Loucy (cell line): ENCODE measurements at regions not wholly inside any gene's neighbourhood (a gene's known extent, or its start where the extent isn't known, plus 50 kb on each side); places are given as distances from the start of the nearest gene placed in this dataset.

ENCODE experiments used
- H2AFZ ChIP-seq: fragments of 200-600 bp; sonication (generic); 2 replicates; pipeline ENCODE4 v1.6.0; 2016; ENCODE audit warnings: antibody characterized with exemption, mild to moderate bottlenecking, low read length, moderate library complexity
- H3F3A ChIP-seq: fragments of 200-600 bp; 2 replicates; pipeline ENCODE4 v1.6.0; 2016; ENCODE audit warnings: antibody characterized with exemption, low read depth, mild to moderate bottlenecking
- H3K27me3 ChIP-seq: fragments of 200-600 bp; sonication (generic); 2 replicates; pipeline ENCODE4 v1.6.1; 2014; ENCODE audit warnings: low read length, mild to moderate bottlenecking; ENCODE audit not compliant: insufficient read depth, poor library complexity, severe bottlenecking
- H3K36me3 ChIP-seq: fragments of 200-600 bp; sonication (generic); 2 replicates; pipeline ENCODE4 v1.6.1; 2016; ENCODE audit warnings: low read length; ENCODE audit not compliant: insufficient read depth
- H3K4me1 ChIP-seq: fragments of 200-600 bp; sonication (generic); 2 replicates; pipeline ENCODE4 v1.5.1; 2014; ENCODE audit warnings: low read length, mild to moderate bottlenecking; ENCODE audit not compliant: insufficient read depth, poor library complexity, severe bottlenecking
- H3K4me2 ChIP-seq: fragments of 200-600 bp; sonication (generic); 2 replicates; pipeline ENCODE4 v1.6.0; 2014; ENCODE audit warnings: antibody characterized with exemption, low read length, low read depth, mild to moderate bottlenecking; ENCODE audit not compliant: poor library complexity, severe bottlenecking
- H3K4me3 ChIP-seq: fragments of 200-600 bp; sonication (generic); 2 replicates; pipeline ENCODE4 v1.5.1; 2014; ENCODE audit warnings: low read length, mild to moderate bottlenecking, mixed read lengths; ENCODE audit not compliant: poor library complexity, severe bottlenecking
- H3K79me2 ChIP-seq: fragments of 200-600 bp; sonication (generic); 2 replicates; pipeline ENCODE4 v1.6.1; 2014; ENCODE audit warnings: low read length; ENCODE audit not compliant: insufficient read depth
- H3K9ac ChIP-seq: fragments of 200-600 bp; sonication (generic); 2 replicates; pipeline ENCODE4 v1.6.0; 2014; ENCODE audit warnings: mild to moderate bottlenecking, low read depth, low read length, moderate library complexity; ENCODE audit not compliant: poor library complexity, severe bottlenecking
- H3K9me2 ChIP-seq: fragments of 200-600 bp; sonication (generic); replicated peaks from 2 replicates; pipeline ENCODE4 v1.6.1; 2016; ENCODE audit warnings: low read depth, low read length, mixed read lengths
- H3K9me3 ChIP-seq: fragments of 200-600 bp; sonication (generic); 2 replicates; pipeline ENCODE4 v1.6.1; 2014; ENCODE audit warnings: mild to moderate bottlenecking, antibody characterized with exemption, low read length, low read depth; ENCODE audit not compliant: insufficient read depth
- H4K20me1 ChIP-seq: fragments of 200-600 bp; sonication (generic); 2 replicates; pipeline ENCODE4 v1.6.0; 2014; ENCODE audit warnings: antibody characterized with exemption, low read length, mild to moderate bottlenecking; ENCODE audit not compliant: insufficient read depth, poor library complexity, severe bottlenecking
- EZH2phosphoT487 ChIP-seq: fragments of 200-600 bp; IDR thresholded peaks from 2 replicates; pipeline ENCODE4 v1.6.1; 2018; ENCODE audit warnings: antibody characterized with exemption, mild to moderate bottlenecking, moderate library complexity, borderline replicate concordance
- TF ChIP-seq, protein P1 (sequence below): fragments of 200-600 bp; sonication (generic); conservative IDR thresholded peaks from 2 replicates; pipeline ENCODE4 v1.5.1; 2014; ENCODE audit warnings: mild to moderate bottlenecking, antibody characterized with exemption, low read length

- Histone ChIP-seq H3K9ac (no peak overlapping the region), H3K4me3 (no peak overlapping the region), H4K20me1 (no peaks in the 10 kb centered on the region), H3K9me2 (no peaks in the 10 kb centered on the region), H3K27me3 (no peaks in the 10 kb centered on the region), H3K36me3 (no peaks in the 10 kb centered on the region), H3K4me2 (no peak overlapping the region), H3K79me2 (no peaks in the 10 kb centered on the region), H3K4me1 (no peaks in the 10 kb centered on the region), H3K9me3 (no peaks in the 10 kb centered on the region), H3F3A (no peaks in the 10 kb centered on the region), H2AFZ (no peak overlapping the region)
- TF ChIP-seq EZH2phosphoT487, result no peak
- TF ChIP-seq, protein P1, sequence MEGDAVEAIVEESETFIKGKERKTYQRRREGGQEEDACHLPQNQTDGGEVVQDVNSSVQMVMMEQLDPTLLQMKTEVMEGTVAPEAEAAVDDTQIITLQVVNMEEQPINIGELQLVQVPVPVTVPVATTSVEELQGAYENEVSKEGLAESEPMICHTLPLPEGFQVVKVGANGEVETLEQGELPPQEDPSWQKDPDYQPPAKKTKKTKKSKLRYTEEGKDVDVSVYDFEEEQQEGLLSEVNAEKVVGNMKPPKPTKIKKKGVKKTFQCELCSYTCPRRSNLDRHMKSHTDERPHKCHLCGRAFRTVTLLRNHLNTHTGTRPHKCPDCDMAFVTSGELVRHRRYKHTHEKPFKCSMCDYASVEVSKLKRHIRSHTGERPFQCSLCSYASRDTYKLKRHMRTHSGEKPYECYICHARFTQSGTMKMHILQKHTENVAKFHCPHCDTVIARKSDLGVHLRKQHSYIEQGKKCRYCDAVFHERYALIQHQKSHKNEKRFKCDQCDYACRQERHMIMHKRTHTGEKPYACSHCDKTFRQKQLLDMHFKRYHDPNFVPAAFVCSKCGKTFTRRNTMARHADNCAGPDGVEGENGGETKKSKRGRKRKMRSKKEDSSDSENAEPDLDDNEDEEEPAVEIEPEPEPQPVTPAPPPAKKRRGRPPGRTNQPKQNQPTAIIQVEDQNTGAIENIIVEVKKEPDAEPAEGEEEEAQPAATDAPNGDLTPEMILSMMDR, result no peak
Measured at GRCh38 chr12:28939427-28939826, 209.7 kb upstream of the FAR2 start.

GRCh38 chr12:28941248-28941647 lies 207.8 kb upstream of the FAR2 start:
- H3K4me3 ChIP-seq, result no peak overlapping the region
- no peak overlapping the region for H3K4me2 ChIP-seq
- no peaks in the 10 kb centered on the region for H3K27me3 ChIP-seq
- no peak overlapping the region for H3K9ac ChIP-seq
- no peak overlapping the region for H2AFZ ChIP-seq
- H3F3A ChIP-seq, result no peaks in the 10 kb centered on the region
- TF ChIP-seq, protein P1, result no peak
- TF ChIP-seq EZH2phosphoT487, result no peak
- no peaks in the 10 kb centered on the region for H3K9me3 ChIP-seq
- H3K4me1 ChIP-seq, result no peaks in the 10 kb centered on the region
- no peaks in the 10 kb centered on the region for H3K79me2 ChIP-seq
- H3K36me3 ChIP-seq, result no peaks in the 10 kb centered on the region
- H4K20me1 ChIP-seq, result no peaks in the 10 kb centered on the region
- no peaks in the 10 kb centered on the region for H3K9me2 ChIP-seq

DNA sequence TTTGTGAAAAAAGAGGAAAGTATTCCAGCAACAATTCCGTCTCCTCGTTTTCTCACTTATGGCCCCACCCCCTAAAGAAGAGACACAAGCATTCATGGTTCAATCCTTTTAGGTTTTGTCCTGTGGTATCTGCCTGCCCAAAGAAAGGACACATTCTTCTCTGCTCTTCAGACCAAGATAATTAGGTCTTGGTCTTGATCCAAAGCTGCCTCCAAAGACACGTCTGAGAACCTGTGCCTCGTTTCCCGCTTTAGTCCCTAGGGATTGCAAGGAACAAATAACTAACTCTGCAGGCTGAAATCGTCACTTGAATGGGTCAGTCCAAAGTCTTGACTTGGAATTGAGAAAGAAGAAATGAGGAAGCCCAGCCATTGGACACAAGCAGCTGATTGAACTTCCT lies 202.7 kb upstream of the FAR2 start:
- H3K4me3 ChIP-seq, result no peak overlapping the region
- no peaks in the 10 kb centered on the region for H3K4me1 ChIP-seq
- H3K27me3 ChIP-seq, result no peaks in the 10 kb centered on the region

More for the DNA sequence above, 202.7 kb upstream of the FAR2 start:
- Histone ChIP-seq H3F3A (no peaks in the 10 kb centered on the region), H2AFZ (no peak overlapping the region), H3K79me2 (no peaks in the 10 kb centered on the region), H3K4me2 (no peak overlapping the region), H3K9ac (no peak overlapping the region), H3K9me3 (no peaks in the 10 kb centered on the region), H3K9me2 (no peaks in the 10 kb centered on the region), H3K36me3 (no peaks in the 10 kb centered on the region), H4K20me1 (no peaks in the 10 kb centered on the region)
- TF ChIP-seq EZH2phosphoT487, result no peak
- TF ChIP-seq, protein P1, result no peak
